HCT116 (cell line): ENCODE measurements at regions not wholly inside any gene's neighbourhood (a gene's known extent, or its start where the extent isn't known, plus 50 kb on each side); places are given as distances from the start of the nearest gene placed in this dataset.

ENCODE experiments used
- ATAC-seq: fragments of 200-7000 bp; cut with Tn5 transposase; 2 replicates; pipeline ENCODE4 v1.9.1; 2020; ENCODE audit warnings: mild to moderate bottlenecking, moderate library complexity
- BruUV-seq: library from RNA; stranded (reverse); fragments of 400-500 nt; replicated peaks from 2 replicates; lab custom pipeline; 2021; lab: Mats Ljungman, UMichigan
- CTCF ChIA-PET: fragments of 300-600 bp; sonication (Branson Sonifier 250); formaldehyde crosslinking; loops from one replicate; lab custom pipeline; 2021; ENCODE audit warnings: antibody characterized with exemption; lab: Charles Lee
- POLR2A ChIA-PET: fragments of 300-600, 350-600 bp; sonication (Branson Sonifier 250); formaldehyde crosslinking; loops from one replicate; lab custom pipeline; 2021; ENCODE audit warnings: antibody characterized with exemption; lab: Charles Lee
- RAD21 ChIA-PET, 2 experiments: fragments of 300-600 bp; sonication (Branson Sonifier 250); formaldehyde crosslinking; loops; one replicate each; lab custom pipeline; 2023; ENCODE audit warnings: low total read pairs in 2 of 2; ENCODE audit not compliant: uncharacterized antibody in 2 of 2, unreplicated experiment in 2 of 2, low non-redundant PET in 1 of 2; lab: Charles Lee
- DNase-seq: peaks from one replicate; pipeline ENCODE4 v3.0.0-alpha.2; 2010; ENCODE audit warnings: low read depth, low spot score
- H2AFZ ChIP-seq: fragments of 200-600 bp; shearing (Covaris generic), sonication (generic); 2 replicates; pipeline ENCODE4 v1.6.1; 2017; ENCODE audit warnings: low read depth, mixed run types, mixed read lengths, antibody characterized with exemption, low read length; ENCODE audit not compliant: poor library complexity, severe bottlenecking
- H3K27ac ChIP-seq: 2 replicates; pipeline ENCODE4 v1.5.1; 2012; ENCODE audit warnings: low read depth, low read length
- H3K27me3 ChIP-seq: fragments of 200-600 bp; sonication (generic); 2 replicates; pipeline ENCODE4 v1.6.1; 2016; ENCODE audit warnings: mixed run types, low read length, mixed read lengths; ENCODE audit not compliant: insufficient read depth
- H3K36me3 ChIP-seq, 2 experiments: fragments of 200-500 bp in 1 of 2; fragments of 200-600 bp in 1 of 2; sonication (Bioruptor generic) in 1 of 2; sonication (generic) in 1 of 2; 2 replicates each; pipeline versions ENCODE4 v1.5.1 to v1.6.1; 2014 to 2016; ENCODE audit warnings: low read length in 2 of 2, inconsistent platforms in 1 of 2, mixed read lengths in 1 of 2, mixed run types in 1 of 2; ENCODE audit not compliant: insufficient read depth in 2 of 2, control insufficient read depth in 1 of 2
- H3K4me1 ChIP-seq, 2 experiments: fragments of 200-600 bp in 1 of 2; sonication (generic) in 1 of 2; 2 replicates each; pipeline versions ENCODE4 v1.5.1 to v1.6.1; 2012 to 2017; ENCODE audit warnings: low read length in 2 of 2, inconsistent platforms in 1 of 2, mild to moderate bottlenecking in 1 of 2, mixed read lengths in 1 of 2, mixed run types in 1 of 2, moderate library complexity in 1 of 2; ENCODE audit not compliant: insufficient read depth in 2 of 2, control insufficient read depth in 1 of 2
- H3K4me2 ChIP-seq: fragments of 200-600 bp; sonication (generic); 2 replicates; pipeline ENCODE4 v1.6.1; 2017; ENCODE audit warnings: mixed run types, low read length, mixed read lengths
- H3K4me3 ChIP-seq, 2 experiments: fragments of 200-600 bp in 1 of 2; sonication (generic) in 1 of 2; replicated peaks in 1 of 2; 2 replicates each; pipeline ENCODE4 v1.5.1; 2011 to 2016; ENCODE audit warnings: low read length in 2 of 2, control low read depth in 1 of 2, low read depth in 1 of 2, mild to moderate bottlenecking in 1 of 2, mixed read lengths in 1 of 2, mixed run types in 1 of 2
- H3K79me2 ChIP-seq: fragments of 200-600 bp; sonication (generic); 2 replicates; pipeline ENCODE4 v1.6.1; 2017; ENCODE audit warnings: mild to moderate bottlenecking, mixed run types, low read length, moderate library complexity, mixed read lengths; ENCODE audit not compliant: insufficient read depth
- H3K9ac ChIP-seq: fragments of 200-600 bp; sonication (generic); 2 replicates; pipeline ENCODE4 v1.6.1; 2016; ENCODE audit warnings: low read length, mixed read lengths
- H3K9me2 ChIP-seq: fragments of 200-600 bp; sonication (generic), shearing (Covaris generic); 2 replicates; pipeline ENCODE4 v1.6.1; 2017; ENCODE audit warnings: mixed run types, mild to moderate bottlenecking, moderate library complexity; ENCODE audit not compliant: insufficient read depth
- H3K9me3 ChIP-seq, 2 experiments: fragments of 200-500 bp in 1 of 2; fragments of 200-600 bp in 1 of 2; sonication (Bioruptor generic) in 1 of 2; sonication (generic) in 1 of 2; 2 replicates each; pipeline ENCODE4 v1.6.1; 2014 to 2017; ENCODE audit warnings: low read length in 2 of 2, mixed read lengths in 2 of 2, inconsistent platforms in 1 of 2, low read depth in 1 of 2, mild to moderate bottlenecking in 1 of 2, mixed run types in 1 of 2, moderate library complexity in 1 of 2; ENCODE audit not compliant: control insufficient read depth in 1 of 2, insufficient read depth in 1 of 2
- H4K20me1 ChIP-seq: fragments of 200-600 bp; sonication (generic), shearing (Covaris generic); 2 replicates; pipeline ENCODE4 v1.6.1; 2017; ENCODE audit warnings: mixed run types, mild to moderate bottlenecking, moderate library complexity; ENCODE audit not compliant: insufficient read depth
- CBX3 ChIP-seq: IDR thresholded peaks from 2 replicates; pipeline ENCODE4 v1.6.1; 2012; ENCODE audit warnings: low read depth
- CTCF ChIP-seq, 3 experiments: fragments of 200-600 bp in 1 of 3; sonication (generic) in 1 of 3; IDR thresholded peaks in 2 of 3; conservative IDR thresholded peaks in 1 of 3; 2 replicates each; pipeline ENCODE4 v1.5.1; 2012 to 2017; ENCODE audit warnings: low read depth in 2 of 3, low read length in 2 of 3, antibody characterized with exemption in 1 of 3, borderline replicate concordance in 1 of 3, control low read depth in 1 of 3, mild to moderate bottlenecking in 1 of 3, mixed read lengths in 1 of 3, mixed run types in 1 of 3, moderate library complexity in 1 of 3; ENCODE audit not compliant: insufficient read depth in 1 of 3
- EGR1 ChIP-seq: IDR thresholded peaks from 2 replicates; pipeline ENCODE4 v1.6.1; 2012; ENCODE audit warnings: low read depth
- ELF1 ChIP-seq: IDR thresholded peaks from 2 replicates; pipeline ENCODE4 v1.6.1; 2012; ENCODE audit warnings: low read depth, borderline replicate concordance
- EZH2 ChIP-seq: fragments of 200-600 bp; sonication (generic); IDR thresholded peaks from 2 replicates; pipeline ENCODE4 v1.6.1; 2017; ENCODE audit warnings: antibody characterized with exemption, mixed run types
- EZH2phosphoT487 ChIP-seq: fragments of 200-600 bp; IDR thresholded peaks from 2 replicates; pipeline ENCODE4 v1.6.1; 2018; ENCODE audit warnings: antibody characterized with exemption, borderline replicate concordance
- FOSL1 ChIP-seq: IDR thresholded peaks from 2 replicates; pipeline ENCODE4 v1.6.1; 2012; ENCODE audit warnings: low read depth
- JUND ChIP-seq: IDR thresholded peaks from 2 replicates; pipeline ENCODE4 v1.6.1; 2012
- MAX ChIP-seq: IDR thresholded peaks from 2 replicates; pipeline ENCODE4 v1.6.1; 2012
- POLR2A ChIP-seq: IDR thresholded peaks from 2 replicates; pipeline ENCODE4 v1.7.0; 2011; ENCODE audit warnings: borderline replicate concordance; ENCODE audit not compliant: insufficient read depth, insufficient read length; ENCODE audit errors: extremely low read depth
- POLR2AphosphoS5 ChIP-seq: IDR thresholded peaks from 2 replicates; pipeline ENCODE4 v1.6.1; 2011; ENCODE audit warnings: mild to moderate bottlenecking, low read depth, low read length, moderate library complexity
- RAD21 ChIP-seq: IDR thresholded peaks from 2 replicates; pipeline ENCODE4 v1.6.1; 2012; ENCODE audit warnings: low read depth, mild to moderate bottlenecking
- REST ChIP-seq: IDR thresholded peaks from 2 replicates; pipeline ENCODE4 v1.6.1; 2012; ENCODE audit warnings: low read depth
- SP1 ChIP-seq: IDR thresholded peaks from 2 replicates; pipeline ENCODE4 v1.6.1; 2012; ENCODE audit warnings: low read depth
- SRF ChIP-seq: IDR thresholded peaks from 2 replicates; pipeline ENCODE4 v1.6.1; 2012; ENCODE audit warnings: low read depth
- TCF7L2 ChIP-seq: IDR thresholded peaks from 2 replicates; pipeline ENCODE4 v1.7.0; 2011; ENCODE audit warnings: borderline replicate concordance, inconsistent platforms; ENCODE audit not compliant: insufficient read depth, insufficient read length; ENCODE audit errors: extremely low read depth
- YY1 ChIP-seq: IDR thresholded peaks from 2 replicates; pipeline ENCODE4 v1.6.1; 2011; ENCODE audit warnings: low read length, low read depth, moderate library complexity, mild to moderate bottlenecking; ENCODE audit not compliant: insufficient replicate concordance; ENCODE audit errors: extremely low read depth
- ZBTB33 ChIP-seq: IDR thresholded peaks from 2 replicates; pipeline ENCODE4 v1.6.1; 2011; ENCODE audit warnings: mild to moderate bottlenecking, low read length, moderate library complexity; ENCODE audit not compliant: insufficient replicate concordance; ENCODE audit errors: extremely low read depth
- ZFX ChIP-seq: fragments of 450-650 bp; IDR thresholded peaks from 2 replicates; pipeline ENCODE4 v1.6.1; 2017
- intact Hi-C: fragments of 100-400 bp; cut with micrococcal nuclease; formaldehyde crosslinking; loops from 2 replicates; pipeline ENCODE4 v1.10.0; 2022

GRCh38 chr3:188979248-188979647 lies 192.5 kb upstream of the TPRG1 start:
- Histone ChIP-seq H2AFZ (no peak overlapping the region), H3K9me2 (no peaks in the 10 kb centered on the region), H4K20me1 (no peaks in the 10 kb centered on the region), H3K4me3 (no peak overlapping the region), H3K27me3 (no peaks in the 10 kb centered on the region; the same call in 1 of the 2 replicates), H3K4me2 (no peak overlapping the region), H3K9me3 (no peaks in the 10 kb centered on the region), H3K27ac (no peak overlapping the region), H3K79me2 (no peaks in the 10 kb centered on the region), H3K36me3 (no peaks in the 10 kb centered on the region), H3K4me1 (peaks cover 4% of the 10 kb centered on the region in 2 experiments; a peak in 3 of 4 replicates), H3K9ac (no peak overlapping the region)
- ChIA-PET RAD21 (no interaction called here), POLR2A (no interaction called here), CTCF (no interaction called here)
- intact Hi-C loops: no loop called here
- ATAC-seq (no peak), DNase-seq (no peak)
- BruUV-seq: no TSS peak
- TF ChIP-seq EZH2 (no peak), MAX (no peak), POLR2AphosphoS5 (no peak), FOSL1 (no peak), REST (no peak), TCF7L2 (no peak), EZH2phosphoT487 (no peak), ELF1 (no peak), ZBTB33 (no peak), EGR1 (no peak), POLR2A (no peak), YY1 (no peak), ZFX (no peak), SRF (no peak), JUND (no peak), RAD21 (no peak), CTCF (IDR thresholded peaks at IDR 0.05 in 2 of 3, conservative IDR thresholded peaks at IDR 0.05 in 1 of 3; ENCODE audit: borderline replicate concordance in 1 of 3, insufficient read depth in 1 of 3, low read depth in 2 of 3, low read length in 2 of 3) (no peak), SP1 (no peak), CBX3 (no peak)
